PC-9 (cell line): ENCODE measurements at regions not wholly inside any gene's neighbourhood (a gene's known extent, or its start where the extent isn't known, plus 50 kb on each side); places are given as distances from the start of the nearest gene placed in this dataset.

Experiments used
- EZH2 ChIP-seq: fragments of 200-600 bp; sonication (generic); IDR thresholded peaks from 2 replicates; pipeline ENCODE4 v1.8.0; 2017; ENCODE audit warnings: antibody characterized with exemption, low read depth
- TF ChIP-seq, protein P1 (sequence below): fragments of 200-600 bp; sonication (generic); conservative IDR thresholded peaks from 2 replicates; pipeline ENCODE4 v1.6.1; 2017; ENCODE audit warnings: mixed run types, antibody characterized with exemption, mild to moderate bottlenecking, moderate library complexity

DNA sequence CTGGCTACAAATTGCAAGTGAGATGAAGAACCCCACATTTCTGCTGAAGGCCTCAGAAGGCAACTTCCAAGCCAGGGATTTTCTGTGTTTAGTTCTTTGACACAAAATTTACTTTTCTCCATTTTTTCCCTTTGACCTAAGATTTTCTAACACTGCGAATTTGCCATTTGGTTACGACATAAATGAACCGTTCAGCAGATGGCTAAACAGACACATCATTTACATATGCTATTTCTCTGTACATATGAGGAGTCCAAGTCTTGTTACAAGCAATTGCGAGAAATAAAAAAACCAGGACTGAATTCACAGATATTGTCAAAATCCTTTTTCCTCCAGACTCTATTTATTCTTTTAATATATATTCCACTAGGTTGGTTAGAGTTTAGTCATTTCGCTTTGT, 978.6 kb downstream of the NLGN4X start:
- TF ChIP-seq, protein P1, sequence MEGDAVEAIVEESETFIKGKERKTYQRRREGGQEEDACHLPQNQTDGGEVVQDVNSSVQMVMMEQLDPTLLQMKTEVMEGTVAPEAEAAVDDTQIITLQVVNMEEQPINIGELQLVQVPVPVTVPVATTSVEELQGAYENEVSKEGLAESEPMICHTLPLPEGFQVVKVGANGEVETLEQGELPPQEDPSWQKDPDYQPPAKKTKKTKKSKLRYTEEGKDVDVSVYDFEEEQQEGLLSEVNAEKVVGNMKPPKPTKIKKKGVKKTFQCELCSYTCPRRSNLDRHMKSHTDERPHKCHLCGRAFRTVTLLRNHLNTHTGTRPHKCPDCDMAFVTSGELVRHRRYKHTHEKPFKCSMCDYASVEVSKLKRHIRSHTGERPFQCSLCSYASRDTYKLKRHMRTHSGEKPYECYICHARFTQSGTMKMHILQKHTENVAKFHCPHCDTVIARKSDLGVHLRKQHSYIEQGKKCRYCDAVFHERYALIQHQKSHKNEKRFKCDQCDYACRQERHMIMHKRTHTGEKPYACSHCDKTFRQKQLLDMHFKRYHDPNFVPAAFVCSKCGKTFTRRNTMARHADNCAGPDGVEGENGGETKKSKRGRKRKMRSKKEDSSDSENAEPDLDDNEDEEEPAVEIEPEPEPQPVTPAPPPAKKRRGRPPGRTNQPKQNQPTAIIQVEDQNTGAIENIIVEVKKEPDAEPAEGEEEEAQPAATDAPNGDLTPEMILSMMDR, result no peak
- no peak for TF ChIP-seq EZH2
